GM12891 (cell line): ENCODE measurements at regions not wholly inside any gene's neighbourhood (a gene's known extent, or its start where the extent isn't known, plus 50 kb on each side); places are given as distances from the start of the nearest gene placed in this dataset.
"Not testable (repeated sequence)": the region's sequence is repeated elsewhere in the genome, so short reads cannot be mapped to it uniquely, and the experiment has no call there.

Experiments used
- DNase-seq: peaks from one replicate; pipeline ENCODE4 v3.0.0; 2011; ENCODE audit warnings: low spot score; ENCODE audit not compliant: insufficient read length
- FAIRE-seq: peaks from 2 replicates; lab custom pipeline; 2011; peaks lifted over from hg19 to GRCh38; lab: Jason Lieb, UNC
- PAX5 ChIP-seq: IDR thresholded peaks from 2 replicates; pipeline ENCODE4 v1.6.1; 2011; ENCODE audit warnings: low read length, moderate library complexity, mild to moderate bottlenecking; ENCODE audit not compliant: insufficient read depth, severe bottlenecking
- POLR2A ChIP-seq: IDR thresholded peaks from 2 replicates; pipeline ENCODE4 v1.6.1; 2011; ENCODE audit warnings: low read depth, low read length, control low read depth
- POLR2AphosphoS5 ChIP-seq: IDR thresholded peaks from 2 replicates; pipeline ENCODE4 v1.6.1; 2011; ENCODE audit warnings: low read depth, low read length, control low read depth
- POU2F2 ChIP-seq: IDR thresholded peaks from 2 replicates; pipeline ENCODE4 v1.6.1; 2011; ENCODE audit warnings: low read depth, mild to moderate bottlenecking, control low read depth, low read length, moderate library complexity
- SPI1 ChIP-seq: IDR thresholded peaks from 2 replicates; pipeline ENCODE4 v1.6.1; 2011; ENCODE audit warnings: low read depth, low read length, control low read depth
- TAF1 ChIP-seq: IDR thresholded peaks from 2 replicates; pipeline ENCODE4 v1.6.1; 2011; ENCODE audit warnings: low read depth, low read length, control low read depth

GRCh38 chr2:16026816-16027501, 86.6 kb downstream of the MYCN start:
- DNase-seq (no peak), FAIRE-seq (no peak)
- TF ChIP-seq POU2F2 (no peak), POLR2AphosphoS5 (no peak), TAF1 (no peak), PAX5 (no peak), SPI1 (no peak), POLR2A (no peak)

- no peak for DNase-seq
- TF ChIP-seq POLR2AphosphoS5 (no peak), SPI1 (no peak), POLR2A (no peak), POU2F2 (no peak), TAF1 (no peak), PAX5 (no peak)
- no peak for FAIRE-seq
Observed at GRCh38 chr2:16025876-16026640, 85.7 kb downstream of the MYCN start.

- FAIRE-seq = no peak
- DNase-seq = no peak
- TF ChIP-seq POU2F2 (no peak), PAX5 (no peak), SPI1 (no peak)
Observed at GRCh38 chr2:16025211-16025875, 85.0 kb downstream of the MYCN start.

GRCh38 chr2:16024628-16025027, 84.3 kb downstream of the MYCN start:
- not testable (repeated sequence) for DNase-seq, FAIRE-seq

- FAIRE-seq (no peak), DNase-seq (no peak)
- TF ChIP-seq PAX5 (no peak), POLR2AphosphoS5 (no peak), POU2F2 (no peak), POLR2A (no peak), TAF1 (no peak), SPI1 (no peak)
Observed at GRCh38 chr2:16023506-16024360, 83.4 kb downstream of the MYCN start.

GRCh38 chr2:16022548-16023240, 82.3 kb downstream of the MYCN start:
- DNase-seq (no peak), FAIRE-seq (no peak)
- TF ChIP-seq TAF1 (no peak), POLR2AphosphoS5 (no peak), SPI1 (no peak), PAX5 (no peak), POLR2A (no peak), POU2F2 (no peak)

GRCh38 chr2:16021611-16022363, 81.4 kb downstream of the MYCN start:
- no peak for TF ChIP-seq POU2F2
- no peak for TF ChIP-seq POLR2AphosphoS5
- TF ChIP-seq PAX5 = no peak
- no peak for TF ChIP-seq SPI1
- TF ChIP-seq POLR2A = no peak
- TF ChIP-seq TAF1 = no peak
- FAIRE-seq (no peak), DNase-seq (no peak)

GRCh38 chr2:16020389-16021008, 80.1 kb downstream of the MYCN start:
- DNase-seq (no peak), FAIRE-seq (no peak)
- TF ChIP-seq POU2F2 (no peak), TAF1 (no peak), POLR2AphosphoS5 (no peak), POLR2A (no peak), SPI1 (no peak), PAX5 (no peak)
